CD14-positive monocyte (primary cell): ENCODE measurements at regions not wholly inside any gene's neighbourhood (a gene's known extent, or its start where the extent isn't known, plus 50 kb on each side); places are given as distances from the start of the nearest gene placed in this dataset.

Source experiments
- DNase-seq, 3 donors: peaks; one replicate each; pipeline ENCODE4 v3.0.0-alpha.2; 2011 to 2022
- H2AFZ ChIP-seq: 2 replicates; pipeline ENCODE4 v1.6.0; 2012; ENCODE audit warnings: mild to moderate bottlenecking, low read depth, low read length, inconsistent platforms; ENCODE audit not compliant: insufficient read depth, poor library complexity, severe bottlenecking
- H3K27ac ChIP-seq, 2 donors: 1 replicate in 1 of 2; 2 replicates in 1 of 2; pipeline ENCODE4 v1.5.1; 2012 to 2013; ENCODE audit warnings: low read length in 2 of 2, control low read depth in 1 of 2, inconsistent platforms in 1 of 2, low read depth in 1 of 2, mild to moderate bottlenecking in 1 of 2
- H3K27me3 ChIP-seq, 2 donors: one replicate each; pipeline versions ENCODE4 v1.6.0 to v1.6.1; 2011 to 2013; ENCODE audit warnings: low read length in 2 of 2; ENCODE audit not compliant: control insufficient read depth in 2 of 2, insufficient read depth in 2 of 2
- H3K36me3 ChIP-seq, 2 donors: replicated peaks in 1 of 2; 1 replicate in 1 of 2; 2 replicates in 1 of 2; pipeline versions ENCODE4 v1.5.1 to v1.6.1; 2012 to 2013; ENCODE audit warnings: low read length in 2 of 2, control low read depth in 1 of 2, inconsistent platforms in 1 of 2, mild to moderate bottlenecking in 1 of 2; ENCODE audit not compliant: insufficient read depth in 2 of 2, control insufficient read depth in 1 of 2
- H3K4me1 ChIP-seq, 2 donors: 1 replicate in 1 of 2; 2 replicates in 1 of 2; pipeline versions ENCODE4 v1.5.1 to v1.6.1; 2012 to 2013; ENCODE audit warnings: low read length in 2 of 2, control low read depth in 1 of 2, inconsistent platforms in 1 of 2, mild to moderate bottlenecking in 1 of 2, moderate library complexity in 1 of 2; ENCODE audit not compliant: insufficient read depth in 2 of 2, control insufficient read depth in 1 of 2
- H3K4me2 ChIP-seq: replicated peaks from 2 replicates; pipeline ENCODE3; 2012; ENCODE audit warnings: low read length, moderate library complexity, mild to moderate bottlenecking; ENCODE audit not compliant: poor library complexity, severe bottlenecking; ENCODE audit errors: extremely low read depth
- H3K4me3 ChIP-seq, 3 experiments: fragments of 200-600 bp in 1 of 3; sonication (generic) in 1 of 3; replicated peaks in 1 of 3; 1 replicate in 2 of 3; 2 replicates in 1 of 3; pipeline ENCODE4 v1.5.1; 2011 to 2013; ENCODE audit warnings: low read length in 3 of 3, mild to moderate bottlenecking in 3 of 3, control low read depth in 2 of 3, low read depth in 2 of 3, inconsistent platforms in 1 of 3, moderate library complexity in 1 of 3
- H3K79me2 ChIP-seq: 2 replicates; pipeline ENCODE4 v1.6.0; 2012; ENCODE audit warnings: mild to moderate bottlenecking, control low read depth, inconsistent platforms, low read length, moderate library complexity; ENCODE audit not compliant: insufficient read depth
- H3K9ac ChIP-seq: 2 replicates; pipeline ENCODE4 v1.6.0; 2017; ENCODE audit warnings: low read length, mild to moderate bottlenecking; ENCODE audit not compliant: insufficient read depth, poor library complexity, severe bottlenecking
- H3K9me3 ChIP-seq, 2 donors: replicated peaks in 1 of 2; 1 replicate in 1 of 2; 2 replicates in 1 of 2; pipeline versions ENCODE4 v1.5.1 to v1.6.1; 2012 to 2013; ENCODE audit warnings: low read length in 2 of 2, control low read depth in 1 of 2; ENCODE audit not compliant: control insufficient read depth in 1 of 2, insufficient read depth in 1 of 2
- H4K20me1 ChIP-seq: 2 replicates; pipeline ENCODE4 v1.6.0; 2012; ENCODE audit warnings: mild to moderate bottlenecking, low read length, control low read depth, moderate library complexity; ENCODE audit not compliant: insufficient read depth
- H3K27ac Mint-ChIP-seq, 7 donors: one replicate each; pipeline ENCODE4 v1.8.0; 2020; ENCODE audit warnings: mild to moderate bottlenecking in 7 of 7, mixed read lengths in 7 of 7, moderate library complexity in 6 of 7, inconsistent platforms in 2 of 7
- H3K27me3 Mint-ChIP-seq, 3 donors: one replicate each; pipeline ENCODE4 v1.8.0; 2021 to 2022; ENCODE audit warnings: low read depth in 3 of 3, mild to moderate bottlenecking in 3 of 3, mixed read lengths in 3 of 3, moderate library complexity in 3 of 3, inconsistent platforms in 1 of 3
- H3K36me3 Mint-ChIP-seq, 2 donors: one replicate each; pipeline ENCODE4 v1.8.0; 2020; ENCODE audit warnings: mixed read lengths in 2 of 2, inconsistent platforms in 1 of 2, mild to moderate bottlenecking in 1 of 2
- H3K4me1 Mint-ChIP-seq: one replicate; pipeline ENCODE4 v1.8.0; 2020; ENCODE audit warnings: mild to moderate bottlenecking, mixed read lengths
- H3K4me3 Mint-ChIP-seq, 2 donors: one replicate each; pipeline ENCODE4 v1.8.0; 2020; ENCODE audit warnings: mild to moderate bottlenecking in 2 of 2, mixed read lengths in 2 of 2, moderate library complexity in 1 of 2
- H3K9me3 Mint-ChIP-seq, 7 donors: one replicate each; pipeline ENCODE4 v1.8.0; 2020 to 2022; ENCODE audit warnings: mixed read lengths in 7 of 7, mild to moderate bottlenecking in 6 of 7, moderate library complexity in 6 of 7, inconsistent platforms in 2 of 7
- CTCF ChIP-seq: fragments of 200-600 bp; IDR thresholded peaks from one replicate; pipeline ENCODE4 v1.8.0; 2022; ENCODE audit warnings: antibody characterized with exemption, mild to moderate bottlenecking
- WGBS: methylation state at CpG from one replicate; pipeline ENCODE4 v1.1.5; 2013; ENCODE audit warnings: missing lambda C conversion rate; ENCODE audit not compliant: insufficient coverage; 5-methylcytosine and 5-hydroxymethylcytosine counted together
- intact Hi-C, 2 donors: fragments of 100-400 bp; cut with micrococcal nuclease; formaldehyde crosslinking; loops; one replicate each; pipeline versions ENCODE4 v1.15.0 to v1.15.1; 2023

- no peaks in the 10 kb centered on the region for H3K36me3 Mint-ChIP-seq
- no peaks in the 10 kb centered on the region for H3K9me3 ChIP-seq
- H3K27ac Mint-ChIP-seq: peak overlapping the region in 1 of 7 donors; percentile 15
- no peak overlapping the region for H2AFZ ChIP-seq
- no peak overlapping the region for H3K9ac ChIP-seq
- no peak overlapping the region for H3K27ac ChIP-seq
- H3K4me1 ChIP-seq: no peaks in the 10 kb centered on the region
- H3K36me3 ChIP-seq: no peaks in the 10 kb centered on the region
- H3K27me3 Mint-ChIP-seq: peaks cover 0 to 4% (median 2%) of the 10 kb centered on the region in 3 donors
- H3K4me3 ChIP-seq: no peak overlapping the region
- H4K20me1 ChIP-seq: no peaks in the 10 kb centered on the region
- no peak overlapping the region for H3K4me3 Mint-ChIP-seq
- H3K27me3 ChIP-seq: peaks cover 0 to 2% of the 10 kb centered on the region in 2 donors
- TF ChIP-seq CTCF: no peak
- H3K4me1 Mint-ChIP-seq: no peaks in the 10 kb centered on the region
- H3K79me2 ChIP-seq: no peaks in the 10 kb centered on the region
- no peak for DNase-seq
- H3K9me3 Mint-ChIP-seq: peaks cover 0 to 2% (median 0%) of the 10 kb centered on the region in 7 donors
- WGBS: 11% methylated on average over 1 of the region's 1 CpG
- intact Hi-C loops: no loop called here
- H3K4me2 ChIP-seq: no peak overlapping the region
Observed at GRCh38 chr12:13724136-13724535, 257.3 kb downstream of the GRIN2B start.

- 100% methylated on average over 1 of the region's 2 CpGs for WGBS
- Histone ChIP-seq H3K4me2 (no peak overlapping the region), H3K27ac (no peak overlapping the region), H3K4me1 (no peaks in the 10 kb centered on the region), H4K20me1 (no peaks in the 10 kb centered on the region), H3K4me3 (no peak overlapping the region), H3K79me2 (no peaks in the 10 kb centered on the region), H3K27me3 (peaks cover 0 to 2% of the 10 kb centered on the region in 2 donors), H3K9me3 (no peaks in the 10 kb centered on the region), H3K9ac (no peak overlapping the region), H2AFZ (no peak overlapping the region), H3K36me3 (no peaks in the 10 kb centered on the region)
- no peak for DNase-seq
- Mint-ChIP-seq H3K27ac (no peak overlapping the region), H3K4me1 (no peaks in the 10 kb centered on the region), H3K36me3 (no peaks in the 10 kb centered on the region), H3K4me3 (no peak overlapping the region), H3K9me3 (no peaks in the 10 kb centered on the region), H3K27me3 (peaks cover 0 to 4% (median 0%) of the 10 kb centered on the region in 3 donors)
- TF ChIP-seq CTCF: no peak
- intact Hi-C loops: no loop called here
Observed at GRCh38 chr12:13719986-13720385, 261.4 kb downstream of the GRIN2B start.
